ACC112 (cell line): ENCODE measurements at regions not wholly inside any gene's neighbourhood (a gene's known extent, or its start where the extent isn't known, plus 50 kb on each side); places are given as distances from the start of the nearest gene placed in this dataset.
"Not testable (repeated sequence)": the region's sequence is repeated elsewhere in the genome, so short reads cannot be mapped to it uniquely, and the experiment has no call there.

Experiments
- H2AFZ ChIP-seq: fragments of 200-600 bp; sonication (generic); one replicate; pipeline ENCODE4 v1.6.0; 2017; ENCODE audit warnings: antibody characterized with exemption, low read length; ENCODE audit not compliant: unreplicated experiment
- H3K27ac ChIP-seq: fragments of 200-600 bp; sonication (generic); 2 replicates; pipeline ENCODE4 v1.5.1; 2014; ENCODE audit warnings: low read depth, mild to moderate bottlenecking, antibody characterized with exemption, low read length, moderate library complexity
- H3K27me3 ChIP-seq: fragments of 200-600 bp; sonication (generic); 2 replicates; pipeline ENCODE4 v1.6.1; 2014; ENCODE audit warnings: mild to moderate bottlenecking, antibody characterized with exemption, low read length, moderate library complexity, mixed read lengths; ENCODE audit not compliant: insufficient read depth
- H3K36me3 ChIP-seq: fragments of 200-600 bp; sonication (generic); 2 replicates; pipeline ENCODE4 v1.6.1; 2016; ENCODE audit warnings: mild to moderate bottlenecking, antibody characterized with exemption, low read length, moderate library complexity, mixed read lengths; ENCODE audit not compliant: insufficient read depth
- H3K4me1 ChIP-seq: fragments of 200-600 bp; sonication (generic); one replicate; pipeline ENCODE4 v1.6.1; 2016; ENCODE audit warnings: low read length, mixed read lengths; ENCODE audit not compliant: insufficient read depth, unreplicated experiment, control insufficient read depth
- H3K4me3 ChIP-seq: fragments of 200-600 bp; sonication (generic); 2 replicates; pipeline ENCODE4 v1.5.1; 2014; ENCODE audit warnings: mild to moderate bottlenecking, low read depth, low read length
- H3K79me2 ChIP-seq: fragments of 200-600 bp; sonication (generic); one replicate; pipeline ENCODE4 v1.6.0; 2016; ENCODE audit warnings: low read length; ENCODE audit not compliant: control insufficient read depth, unreplicated experiment, insufficient read depth

- Histone ChIP-seq H3K4me1 (no peaks in the 10 kb centered on the region), H3K79me2 (no peaks in the 10 kb centered on the region), H3K27ac (no peak overlapping the region), H2AFZ (peak overlapping the region; percentile 95), H3K27me3 (no peaks in the 10 kb centered on the region), H3K36me3 (no peaks in the 10 kb centered on the region), H3K4me3 (peak overlapping the region; percentile 74)
These were observed 362.0 kb downstream of the CENPW start for GRCh38 chr6:126701676-126702560.

- no peaks in the 10 kb centered on the region for H3K27me3 ChIP-seq
- H2AFZ ChIP-seq = no peak overlapping the region
- no peak overlapping the region for H3K27ac ChIP-seq
- H3K4me1 ChIP-seq = peaks cover 11% of the 10 kb centered on the region
- H3K36me3 ChIP-seq = no peaks in the 10 kb centered on the region
- no peak overlapping the region for H3K4me3 ChIP-seq
- no peaks in the 10 kb centered on the region for H3K79me2 ChIP-seq
These were observed 376.1 kb downstream of the CENPW start for GRCh38 chr6:126716032-126716431.

- Histone ChIP-seq H3K36me3 (no peaks in the 10 kb centered on the region), H3K27ac (no peak overlapping the region), H3K4me1 (peaks cover 19% of the 10 kb centered on the region), H3K79me2 (no peaks in the 10 kb centered on the region), H3K27me3 (no peaks in the 10 kb centered on the region), H2AFZ (no peak overlapping the region), H3K4me3 (no peak overlapping the region)
These were observed 377.1 kb downstream of the CENPW start for GRCh38 chr6:126716826-126717509.

- Histone ChIP-seq H3K27me3 (no peaks in the 10 kb centered on the region), H3K4me1 (peaks cover 26% of the 10 kb centered on the region), H3K79me2 (no peaks in the 10 kb centered on the region), H3K36me3 (no peaks in the 10 kb centered on the region), H3K4me3 (no peak overlapping the region), H3K27ac (no peak overlapping the region), H2AFZ (no peak overlapping the region)
These were observed 378.8 kb downstream of the CENPW start for GRCh38 chr6:126718600-126719327.

GRCh38 chr6:126720304-126720703 lies 380.4 kb downstream of the CENPW start:
- no peaks in the 10 kb centered on the region for H3K36me3 ChIP-seq
- no peak overlapping the region for H3K4me3 ChIP-seq
- no peak overlapping the region for H3K27ac ChIP-seq
- no peak overlapping the region for H2AFZ ChIP-seq
- H3K4me1 ChIP-seq = peaks cover 26% of the 10 kb centered on the region
- H3K27me3 ChIP-seq = no peaks in the 10 kb centered on the region
- no peaks in the 10 kb centered on the region for H3K79me2 ChIP-seq

GRCh38 chr6:126721581-126722160 lies 381.8 kb downstream of the CENPW start:
- Histone ChIP-seq H3K27me3 (no peaks in the 10 kb centered on the region), H2AFZ (peak overlapping the region; percentile 50), H3K36me3 (no peaks in the 10 kb centered on the region), H3K27ac (peak overlapping the region; percentile 80), H3K4me3 (0 out of 2 replicates have a peak overlapping the region, but pooled peaks have one; percentile 15), H3K79me2 (no peaks in the 10 kb centered on the region), H3K4me1 (peaks cover 26% of the 10 kb centered on the region)

- Histone ChIP-seq H3K27ac (peak overlapping the region; percentile 80), H3K27me3 (no peaks in the 10 kb centered on the region), H3K36me3 (no peaks in the 10 kb centered on the region), H3K4me3 (no peak overlapping the region), H3K79me2 (no peaks in the 10 kb centered on the region), H3K4me1 (peaks cover 26% of the 10 kb centered on the region), H2AFZ (no peak overlapping the region)
These were observed 382.5 kb downstream of the CENPW start for GRCh38 chr6:126722411-126722810.

- Histone ChIP-seq H3K36me3 (no peaks in the 10 kb centered on the region), H2AFZ (no peak overlapping the region), H3K4me1 (peaks cover 26% of the 10 kb centered on the region), H3K4me3 (no peak overlapping the region), H3K79me2 (no peaks in the 10 kb centered on the region), H3K27me3 (no peaks in the 10 kb centered on the region), H3K27ac (no peak overlapping the region)
These were observed 383.7 kb downstream of the CENPW start for GRCh38 chr6:126723541-126724170.

- H3K79me2 ChIP-seq = no peaks in the 10 kb centered on the region
- no peak overlapping the region for H2AFZ ChIP-seq
- no peak overlapping the region for H3K4me3 ChIP-seq
- H3K4me1 ChIP-seq = peaks cover 25% of the 10 kb centered on the region
- H3K36me3 ChIP-seq = no peaks in the 10 kb centered on the region
- no peaks in the 10 kb centered on the region for H3K27me3 ChIP-seq
- H3K27ac ChIP-seq = no peak overlapping the region
These were observed 384.9 kb downstream of the CENPW start for GRCh38 chr6:126724821-126725220.

- H3K27me3 ChIP-seq, H3K36me3 ChIP-seq, H2AFZ ChIP-seq, H3K27ac ChIP-seq, H3K79me2 ChIP-seq, H3K4me3 ChIP-seq: not testable (repeated sequence)
- peaks cover 10% of the 10 kb centered on the region for H3K4me1 ChIP-seq
These were observed 386.5 kb downstream of the CENPW start for GRCh38 chr6:126726454-126726853.
